GM10248 (cell line): ENCODE measurements at regions not wholly inside any gene's neighbourhood (a gene's known extent, or its start where the extent isn't known, plus 50 kb on each side); places are given as distances from the start of the nearest gene placed in this dataset.

Source experiments
- CTCF ChIA-PET: fragments of 300-600 bp; sonication (Branson Sonifier 250); formaldehyde crosslinking; extraction: SDS; loops from one replicate; lab custom pipeline; 2021; ENCODE audit warnings: antibody characterized with exemption; lab: Yijun Ruan, JAX
- POLR2A ChIA-PET: fragments of 350-650 bp; sonication (Branson Sonifier 250); formaldehyde crosslinking; extraction: SDS; loops from one replicate; lab custom pipeline; 2020; ENCODE audit warnings: antibody characterized with exemption; lab: Yijun Ruan, JAX
- DNase-seq: peaks from one replicate; pipeline ENCODE4 v3.0.0; 2012; ENCODE audit errors: extremely low spot score
- TF ChIP-seq, protein P1 (sequence below): IDR thresholded peaks from 2 replicates; pipeline ENCODE4 v1.5.1; 2012; ENCODE audit warnings: mild to moderate bottlenecking, low read depth; ENCODE audit errors: extremely low read depth, missing control alignments, control extremely low read depth

DNA sequence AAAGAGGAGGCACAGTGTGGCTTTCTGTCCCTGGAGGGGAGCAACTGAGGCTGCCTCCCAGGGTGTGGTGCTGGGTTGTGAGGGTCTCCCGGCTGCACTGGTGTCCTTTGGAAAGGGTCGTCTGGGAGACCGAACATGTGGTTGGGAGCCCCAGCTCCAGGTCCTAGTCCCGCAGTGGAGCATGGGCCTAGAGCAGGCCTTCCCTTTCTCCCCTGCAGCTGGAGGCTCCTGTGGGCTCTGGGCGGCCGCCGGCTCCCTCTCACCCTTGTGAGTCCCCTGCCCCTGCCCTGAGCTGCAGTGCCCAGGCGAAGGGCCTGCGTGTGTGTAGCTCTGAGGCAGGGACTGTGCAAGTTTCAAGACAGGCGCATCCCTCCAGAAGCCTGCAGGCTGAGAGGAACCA is 1492.7 kb downstream of the BRD1 start:
- TF ChIP-seq, protein P1, sequence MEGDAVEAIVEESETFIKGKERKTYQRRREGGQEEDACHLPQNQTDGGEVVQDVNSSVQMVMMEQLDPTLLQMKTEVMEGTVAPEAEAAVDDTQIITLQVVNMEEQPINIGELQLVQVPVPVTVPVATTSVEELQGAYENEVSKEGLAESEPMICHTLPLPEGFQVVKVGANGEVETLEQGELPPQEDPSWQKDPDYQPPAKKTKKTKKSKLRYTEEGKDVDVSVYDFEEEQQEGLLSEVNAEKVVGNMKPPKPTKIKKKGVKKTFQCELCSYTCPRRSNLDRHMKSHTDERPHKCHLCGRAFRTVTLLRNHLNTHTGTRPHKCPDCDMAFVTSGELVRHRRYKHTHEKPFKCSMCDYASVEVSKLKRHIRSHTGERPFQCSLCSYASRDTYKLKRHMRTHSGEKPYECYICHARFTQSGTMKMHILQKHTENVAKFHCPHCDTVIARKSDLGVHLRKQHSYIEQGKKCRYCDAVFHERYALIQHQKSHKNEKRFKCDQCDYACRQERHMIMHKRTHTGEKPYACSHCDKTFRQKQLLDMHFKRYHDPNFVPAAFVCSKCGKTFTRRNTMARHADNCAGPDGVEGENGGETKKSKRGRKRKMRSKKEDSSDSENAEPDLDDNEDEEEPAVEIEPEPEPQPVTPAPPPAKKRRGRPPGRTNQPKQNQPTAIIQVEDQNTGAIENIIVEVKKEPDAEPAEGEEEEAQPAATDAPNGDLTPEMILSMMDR = no peak
- no peak for DNase-seq
- POLR2A ChIA-PET = no interaction called here
- CTCF ChIA-PET = no interaction called here

DNA sequence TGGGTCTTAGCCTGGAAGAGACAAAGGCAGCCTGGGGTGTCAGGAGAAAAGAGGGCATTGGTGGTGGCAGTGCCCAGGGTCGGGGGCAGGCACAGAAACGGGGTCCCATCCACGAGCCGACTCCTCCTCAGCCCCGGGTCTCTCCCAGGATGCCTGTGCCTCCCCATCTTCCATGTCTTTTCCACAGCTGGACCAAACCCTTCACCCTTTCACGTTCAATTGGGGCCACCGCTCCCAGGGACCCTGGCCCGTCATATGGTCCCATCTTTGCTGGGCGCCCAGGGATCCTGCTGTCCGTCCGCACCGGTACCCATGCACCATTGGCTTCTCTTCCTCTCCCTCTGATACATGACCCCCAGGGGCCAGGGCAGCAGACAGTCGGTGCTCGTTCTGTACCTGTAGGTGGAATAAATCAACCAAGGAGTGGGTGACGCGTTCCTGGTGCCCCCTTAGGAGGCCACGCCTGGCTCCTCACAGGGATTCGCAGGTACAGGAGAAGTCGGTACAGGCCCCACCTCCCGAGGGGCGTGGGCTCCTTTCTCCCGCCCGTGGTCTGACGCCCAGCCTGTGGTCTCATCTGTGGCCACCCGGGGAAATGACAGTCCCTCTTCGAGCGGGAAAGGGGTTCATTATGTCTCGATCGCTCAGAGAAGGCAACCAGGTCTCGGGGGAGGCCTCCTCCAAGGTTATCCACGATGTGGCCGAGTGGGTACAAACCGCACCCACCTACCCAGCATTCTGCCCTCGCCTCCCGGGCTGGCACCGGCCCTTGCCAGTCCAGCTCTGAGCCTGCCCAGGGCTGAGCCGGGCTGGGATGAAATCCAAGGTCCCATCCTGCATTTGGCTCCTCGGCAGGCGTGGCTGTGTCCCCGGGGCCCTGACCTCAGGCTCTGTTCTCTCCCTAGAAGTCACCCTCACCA is 1493.6 kb downstream of the BRD1 start:
- DNase-seq = no peak
- ChIA-PET POLR2A (no interaction called here), CTCF (no interaction called here)
- TF ChIP-seq, protein P1 = no peak

DNA sequence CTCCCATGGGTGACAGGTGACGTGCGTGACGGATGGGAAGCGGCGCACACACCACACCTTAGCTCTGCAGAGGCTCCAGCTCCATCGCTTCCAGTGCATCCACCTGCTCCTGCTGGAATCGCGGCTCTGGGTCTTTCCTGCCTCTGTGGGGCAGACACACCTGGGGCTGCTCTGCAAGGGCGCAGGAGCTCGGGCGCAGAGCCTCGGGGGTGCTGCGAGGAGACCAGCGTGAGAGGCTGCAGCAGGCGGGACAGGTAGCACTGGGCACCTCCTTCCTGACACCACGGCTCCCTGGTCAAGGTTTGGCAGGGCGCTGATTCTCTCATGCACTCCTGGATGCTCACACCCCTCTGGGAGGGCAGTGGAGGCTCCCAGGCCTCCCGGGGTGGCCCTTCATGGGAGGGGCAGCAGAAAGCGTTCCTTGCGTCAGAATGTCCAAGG is 1494.3 kb downstream of the BRD1 start:
- no peak for DNase-seq
- ChIA-PET POLR2A (no interaction called here), CTCF (no interaction called here)
- TF ChIP-seq, protein P1 = no peak

DNA sequence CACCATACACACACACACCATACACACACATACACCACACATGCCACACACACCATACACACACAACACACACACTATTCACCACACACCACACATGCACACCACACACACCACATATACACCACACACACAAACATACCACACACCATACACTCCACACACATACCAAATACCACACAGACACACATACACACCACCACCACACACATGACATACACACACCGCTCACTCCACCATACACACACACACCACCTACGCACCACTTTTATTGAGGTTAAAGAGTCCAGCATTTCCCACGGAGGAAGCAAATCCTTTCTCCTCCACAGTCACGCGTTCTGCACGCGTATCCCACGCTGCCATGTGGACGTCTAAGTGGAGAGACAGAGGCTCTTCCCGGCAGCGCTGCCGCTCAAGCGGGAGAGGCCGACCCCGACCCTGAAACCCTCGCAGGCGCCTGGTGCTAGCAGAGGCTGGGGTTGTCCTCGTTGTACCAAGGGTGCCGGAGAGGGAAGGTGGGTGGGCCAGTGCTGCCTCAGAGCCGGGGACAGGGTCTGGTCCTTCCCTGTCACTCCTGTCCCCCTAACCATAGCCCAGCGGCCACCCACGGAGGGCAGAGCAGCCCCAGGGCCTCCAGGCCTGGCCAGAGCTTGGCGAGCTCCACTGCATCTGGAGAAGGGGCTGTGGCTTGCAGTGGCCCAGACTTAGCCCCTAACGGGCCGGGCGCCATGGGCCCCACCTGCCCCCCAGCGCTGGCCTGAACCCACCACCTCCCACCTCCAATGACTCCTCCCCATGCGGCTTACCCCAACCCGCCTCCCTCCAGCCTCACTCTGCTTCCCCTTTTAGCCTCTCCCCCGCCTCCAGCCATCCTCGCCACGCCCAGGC is 1495.0 kb downstream of the BRD1 start:
- CTCF ChIA-PET = no interaction called here
- TF ChIP-seq, protein P1 = no peak
- DNase-seq = no peak
- POLR2A ChIA-PET = no interaction called here

DNA sequence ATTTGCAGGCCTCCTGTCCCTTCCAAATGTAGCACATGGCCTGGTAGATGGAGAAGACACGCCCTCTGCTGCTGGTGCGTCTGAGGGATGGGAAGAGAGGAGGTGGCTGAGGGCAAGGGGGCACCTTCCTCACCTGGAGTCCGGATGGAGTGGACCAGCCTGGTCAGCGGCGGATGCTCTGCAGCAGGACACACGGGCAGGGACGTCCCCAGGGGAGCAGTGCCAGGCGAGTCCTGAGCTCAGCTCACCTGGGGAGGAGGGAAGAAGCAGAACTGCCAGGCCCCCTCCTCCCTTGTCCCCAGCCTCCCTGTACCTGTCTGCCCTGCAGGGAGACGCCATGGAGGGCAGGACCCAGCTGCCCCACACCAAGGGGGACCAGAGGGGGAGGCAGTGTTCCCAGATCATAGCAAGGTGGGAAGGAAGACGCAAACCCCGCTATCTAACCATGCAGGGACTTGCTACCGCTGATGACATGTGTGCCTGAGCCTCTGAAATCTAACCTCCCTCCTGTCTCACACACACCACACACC is 1495.9 kb downstream of the BRD1 start:
- TF ChIP-seq, protein P1 = no peak
- no peak for DNase-seq
- ChIA-PET POLR2A (no interaction called here), CTCF (no interaction called here)

DNA sequence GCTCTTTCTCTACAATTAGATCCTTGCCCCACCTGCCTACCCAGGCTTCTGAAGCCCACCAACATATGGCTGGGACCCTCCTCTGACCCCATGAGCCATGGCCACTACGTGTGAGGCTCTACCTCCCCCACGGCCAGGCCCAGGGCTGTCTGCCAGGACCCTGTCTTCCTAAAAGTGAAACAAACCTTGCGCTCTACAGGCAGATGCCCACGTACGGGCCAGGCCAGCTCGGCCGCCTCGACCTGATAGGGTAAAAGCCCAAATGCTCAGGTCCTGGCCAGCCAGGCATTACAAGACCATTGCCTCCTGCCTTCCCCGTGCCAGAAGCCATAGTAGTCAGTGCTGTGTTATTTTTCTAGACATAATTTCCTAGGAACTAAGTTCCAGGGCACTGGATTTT is 1496.4 kb downstream of the BRD1 start:
- POLR2A ChIA-PET = no interaction called here
- TF ChIP-seq, protein P1 = no peak
- DNase-seq = no peak
- CTCF ChIA-PET = no interaction called here
